HL-60 (cell line): ENCODE measurements at regions not wholly inside any gene's neighbourhood (a gene's known extent, or its start where the extent isn't known, plus 50 kb on each side); places are given as distances from the start of the nearest gene placed in this dataset.

Source experiments
- DNase-seq, 2 experiments: peaks; one replicate each; pipeline ENCODE4 v3.0.0-alpha.2; 2010 to 2020; ENCODE audit warnings: low read depth in 1 of 2, low spot score in 1 of 2
- H3K27ac ChIP-seq: fragments of 250-450 bp; sonication (Bioruptor Pico); replicated peaks from 2 replicates; pipeline ENCODE4 v1.5.1; 2020; ENCODE audit warnings: mild to moderate bottlenecking, moderate library complexity
- H3K27me3 ChIP-seq: fragments of 250-450 bp; sonication (Bioruptor Pico); 2 replicates; pipeline ENCODE4 v1.5.1; 2021; ENCODE audit warnings: mild to moderate bottlenecking, moderate library complexity; ENCODE audit not compliant: insufficient read depth, poor library complexity, severe bottlenecking
- H3K4me3 ChIP-seq: replicated peaks from 2 replicates; pipeline ENCODE4 v1.5.1; 2011; ENCODE audit warnings: mild to moderate bottlenecking, control low read depth, low read length; ENCODE audit not compliant: insufficient read depth
- GABPA ChIP-seq: IDR thresholded peaks from 2 replicates; pipeline ENCODE4 v1.6.1; 2012; ENCODE audit warnings: low read depth
- POLR2AphosphoS5 ChIP-seq: IDR thresholded peaks from 2 replicates; pipeline ENCODE4 v1.6.1; 2012; ENCODE audit warnings: low read depth
- REST ChIP-seq: IDR thresholded peaks from 2 replicates; pipeline ENCODE4 v1.6.1; 2012; ENCODE audit warnings: low read depth; ENCODE audit not compliant: insufficient replicate concordance
- SPI1 ChIP-seq: IDR thresholded peaks from 2 replicates; pipeline ENCODE4 v1.6.1; 2012; ENCODE audit warnings: low read depth, mild to moderate bottlenecking, borderline replicate concordance
- TF ChIP-seq, protein P1 (sequence below): IDR thresholded peaks from one replicate; pipeline ENCODE4 v1.5.1; 2011; ENCODE audit warnings: low read length, control low read depth, inconsistent platforms; ENCODE audit not compliant: insufficient read depth

DNA sequence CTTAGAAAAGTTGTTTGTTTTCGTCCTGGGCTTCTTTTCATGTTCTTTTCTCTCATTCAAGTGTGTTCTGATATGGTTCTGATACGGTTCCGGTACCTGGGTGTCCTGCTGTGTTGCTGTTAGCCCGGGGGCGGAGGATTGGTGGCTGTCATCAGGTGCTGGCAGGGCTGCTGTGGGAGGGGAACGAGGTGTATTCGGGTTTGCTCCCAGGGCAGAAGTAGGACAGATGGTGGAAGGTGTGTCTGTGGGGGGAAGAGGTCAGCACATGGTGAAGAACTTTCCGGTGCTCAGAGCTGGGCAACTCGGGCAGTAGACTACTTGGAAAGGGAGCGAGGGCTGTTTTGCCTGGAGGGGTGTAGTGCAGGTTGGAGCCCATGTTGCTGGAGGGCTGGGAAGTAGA, 70.2 kb downstream of the SLC25A47 start:
- H3K27ac ChIP-seq: no peak overlapping the region
- TF ChIP-seq POLR2AphosphoS5: no peak
- TF ChIP-seq SPI1: no peak
- no peak for TF ChIP-seq REST
- no peak for TF ChIP-seq GABPA
- TF ChIP-seq, protein P1, sequence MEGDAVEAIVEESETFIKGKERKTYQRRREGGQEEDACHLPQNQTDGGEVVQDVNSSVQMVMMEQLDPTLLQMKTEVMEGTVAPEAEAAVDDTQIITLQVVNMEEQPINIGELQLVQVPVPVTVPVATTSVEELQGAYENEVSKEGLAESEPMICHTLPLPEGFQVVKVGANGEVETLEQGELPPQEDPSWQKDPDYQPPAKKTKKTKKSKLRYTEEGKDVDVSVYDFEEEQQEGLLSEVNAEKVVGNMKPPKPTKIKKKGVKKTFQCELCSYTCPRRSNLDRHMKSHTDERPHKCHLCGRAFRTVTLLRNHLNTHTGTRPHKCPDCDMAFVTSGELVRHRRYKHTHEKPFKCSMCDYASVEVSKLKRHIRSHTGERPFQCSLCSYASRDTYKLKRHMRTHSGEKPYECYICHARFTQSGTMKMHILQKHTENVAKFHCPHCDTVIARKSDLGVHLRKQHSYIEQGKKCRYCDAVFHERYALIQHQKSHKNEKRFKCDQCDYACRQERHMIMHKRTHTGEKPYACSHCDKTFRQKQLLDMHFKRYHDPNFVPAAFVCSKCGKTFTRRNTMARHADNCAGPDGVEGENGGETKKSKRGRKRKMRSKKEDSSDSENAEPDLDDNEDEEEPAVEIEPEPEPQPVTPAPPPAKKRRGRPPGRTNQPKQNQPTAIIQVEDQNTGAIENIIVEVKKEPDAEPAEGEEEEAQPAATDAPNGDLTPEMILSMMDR: no peak
- H3K27me3 ChIP-seq: no peaks in the 10 kb centered on the region
- no peak overlapping the region for H3K4me3 ChIP-seq
- no peak for DNase-seq

GRCh38 chr14:100393906-100394732, 71.0 kb downstream of the SLC25A47 start:
- DNase-seq: no peak
- no peak overlapping the region for H3K27ac ChIP-seq
- H3K27me3 ChIP-seq: no peaks in the 10 kb centered on the region
- TF ChIP-seq GABPA (no peak), POLR2AphosphoS5 (no peak), REST (no peak), SPI1 (no peak)
- TF ChIP-seq, protein P1: no peak
- H3K4me3 ChIP-seq: no peak overlapping the region

DNA sequence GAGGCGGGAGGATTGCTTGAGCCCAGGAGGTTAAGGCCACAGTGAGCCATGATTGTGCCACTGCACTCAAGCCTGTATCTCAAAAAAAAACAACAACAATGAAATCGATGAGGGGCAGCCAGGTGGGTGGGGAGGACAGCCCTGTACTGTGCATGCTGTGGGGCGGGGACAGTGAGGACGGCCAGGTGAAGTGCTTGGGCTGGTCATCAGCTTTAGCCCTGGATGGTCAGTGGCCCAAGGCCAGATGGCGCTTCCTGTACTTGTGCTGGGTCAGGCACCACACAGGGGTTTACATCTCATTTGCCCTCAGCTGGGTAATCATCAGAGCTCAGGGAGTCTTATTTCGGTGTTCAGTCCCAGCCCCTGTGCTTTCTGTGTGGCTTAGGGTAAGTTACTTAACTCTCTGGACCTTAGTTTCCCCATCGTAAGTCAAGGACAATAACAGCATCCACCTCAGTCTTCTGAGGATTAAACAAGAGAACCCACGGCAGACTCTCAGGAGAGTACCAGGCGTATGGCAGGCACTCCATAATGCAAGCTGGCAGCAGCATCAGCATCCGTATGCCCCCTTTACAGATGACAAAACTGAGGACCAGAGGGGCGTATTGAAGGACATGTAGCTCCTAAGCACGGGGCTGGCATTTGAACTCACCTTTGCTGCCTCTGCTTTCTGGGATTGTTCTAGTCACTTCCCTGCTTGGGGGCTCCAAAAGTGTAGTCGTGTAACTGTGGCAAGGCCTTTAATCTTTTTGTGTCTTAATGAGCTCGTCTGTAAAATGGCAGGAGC, 71.9 kb downstream of the SLC25A47 start:
- H3K27ac ChIP-seq: no peak overlapping the region
- no peak for DNase-seq
- TF ChIP-seq REST (no peak), SPI1 (no peak), POLR2AphosphoS5 (no peak), GABPA (no peak)
- TF ChIP-seq, protein P1: no peak
- H3K27me3 ChIP-seq: no peaks in the 10 kb centered on the region
- no peak overlapping the region for H3K4me3 ChIP-seq
